HAP-1 (cell line): ENCODE measurements at regions not wholly inside any gene's neighbourhood (a gene's known extent, or its start where the extent isn't known, plus 50 kb on each side); places are given as distances from the start of the nearest gene placed in this dataset.

Experiments
- DNase-seq, 2 experiments: peaks; one replicate each; pipeline ENCODE4 v3.0.0-alpha.2; 2016 to 2020; ENCODE audit warnings: low spot score in 2 of 2
- H3K27me3 ChIP-seq: fragments of 250-450 bp; sonication (Bioruptor Pico); 2 replicates; pipeline ENCODE4 v1.5.1; 2020; ENCODE audit warnings: low read depth, mild to moderate bottlenecking, moderate library complexity
- H3K36me3 ChIP-seq: fragments of 250-450 bp; sonication (Bioruptor Pico); replicated peaks from 2 replicates; pipeline ENCODE4 v1.5.1; 2020; ENCODE audit warnings: mild to moderate bottlenecking
- H3K4me1 ChIP-seq: fragments of 250-450 bp; sonication (Bioruptor Pico); 2 replicates; pipeline ENCODE4 v1.5.1; 2020; ENCODE audit warnings: mild to moderate bottlenecking
- H3K4me3 ChIP-seq: fragments of 250-450 bp; sonication (Bioruptor Pico); 2 replicates; pipeline ENCODE4 v1.5.1; 2020; ENCODE audit warnings: mild to moderate bottlenecking, moderate library complexity
- H3K9me3 ChIP-seq: fragments of 250-450 bp; sonication (Bioruptor Pico); 2 replicates; pipeline ENCODE4 v1.5.1; 2020; ENCODE audit warnings: mild to moderate bottlenecking, moderate library complexity
- in situ Hi-C: fragments of 300-500 bp; cut with MboI; formaldehyde crosslinking; loops from 3 replicates; pipeline ENCODE4 v1.14.3; 2020; ENCODE audit warnings: low sequenced_read_pairs, inconsistent platforms, mixed read lengths

- H3K4me3 ChIP-seq = no peak overlapping the region
- no peaks in the 10 kb centered on the region for H3K9me3 ChIP-seq
- DNase-seq = peak in 1 of 2 experiments; percentile 41
- H3K4me1 ChIP-seq = peaks cover 15% of the 10 kb centered on the region
- H3K36me3 ChIP-seq = no peaks in the 10 kb centered on the region
- in situ Hi-C loops = no loop called here
- no peaks in the 10 kb centered on the region for H3K27me3 ChIP-seq
These were observed 60.3 kb upstream of the KRR1 start for GRCh38 chr12:75571656-75572205.

GRCh38 chr12:75571204-75571603 is 59.8 kb upstream of the KRR1 start:
- in situ Hi-C loops = no loop called here
- no peak overlapping the region for H3K4me3 ChIP-seq
- no peaks in the 10 kb centered on the region for H3K27me3 ChIP-seq
- no peak for DNase-seq
- H3K36me3 ChIP-seq = no peaks in the 10 kb centered on the region
- H3K4me1 ChIP-seq = peaks cover 15% of the 10 kb centered on the region
- H3K9me3 ChIP-seq = 0 out of 2 replicates have a peak, but pooled peaks cover 2% of the 10 kb centered on the region

DNA sequence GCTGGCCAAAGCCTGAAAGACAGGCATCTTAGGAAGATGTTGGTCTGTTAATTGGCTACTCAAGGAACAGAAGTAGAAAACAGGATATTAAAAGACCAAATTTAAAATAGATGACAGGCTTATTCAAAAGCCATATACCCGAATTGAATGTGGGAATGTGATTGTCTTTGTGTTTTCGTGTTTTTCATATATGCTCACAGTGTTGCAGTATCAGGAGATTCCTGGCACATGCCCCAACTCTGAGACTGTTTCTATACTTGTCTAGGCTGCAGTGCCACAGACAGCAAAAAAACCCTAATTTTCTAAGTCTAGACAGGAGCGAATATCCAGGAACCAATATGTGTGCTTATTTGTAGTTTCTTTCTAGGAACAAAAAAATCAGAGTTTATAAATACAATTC is 57.4 kb upstream of the KRR1 start:
- DNase-seq = no peak
- Histone ChIP-seq H3K9me3 (peaks cover 9% of the 10 kb centered on the region), H3K4me3 (no peak overlapping the region), H3K27me3 (no peaks in the 10 kb centered on the region), H3K36me3 (no peaks in the 10 kb centered on the region), H3K4me1 (peaks cover 15% of the 10 kb centered on the region)
- in situ Hi-C loops = no loop called here

- in situ Hi-C loops = no loop called here
- Histone ChIP-seq H3K4me1 (peaks cover 15% of the 10 kb centered on the region), H3K36me3 (no peaks in the 10 kb centered on the region), H3K27me3 (no peaks in the 10 kb centered on the region), H3K4me3 (no peak overlapping the region), H3K9me3 (peaks cover 9% of the 10 kb centered on the region)
- no peak for DNase-seq
These were observed 57.0 kb upstream of the KRR1 start for GRCh38 chr12:75568393-75568792.

- H3K27me3 ChIP-seq = no peaks in the 10 kb centered on the region
- peaks cover 9% of the 10 kb centered on the region for H3K9me3 ChIP-seq
- in situ Hi-C loops = no loop called here
- no peaks in the 10 kb centered on the region for H3K36me3 ChIP-seq
- peaks cover 5% of the 10 kb centered on the region for H3K4me1 ChIP-seq
- no peak for DNase-seq
- no peak overlapping the region for H3K4me3 ChIP-seq
These were observed 54.4 kb upstream of the KRR1 start for GRCh38 chr12:75565795-75566194.

GRCh38 chr12:75564852-75565251 is 53.4 kb upstream of the KRR1 start:
- in situ Hi-C loops = no loop called here
- H3K9me3 ChIP-seq = peaks cover 9% of the 10 kb centered on the region
- H3K4me3 ChIP-seq = no peak overlapping the region
- no peaks in the 10 kb centered on the region for H3K27me3 ChIP-seq
- H3K4me1 ChIP-seq = peaks cover 10% of the 10 kb centered on the region
- no peaks in the 10 kb centered on the region for H3K36me3 ChIP-seq
- no peak for DNase-seq

- no peaks in the 10 kb centered on the region for H3K36me3 ChIP-seq
- no peak for DNase-seq
- peaks cover 9% of the 10 kb centered on the region for H3K9me3 ChIP-seq
- H3K4me1 ChIP-seq = peaks cover 10% of the 10 kb centered on the region
- in situ Hi-C loops = no loop called here
- H3K27me3 ChIP-seq = no peaks in the 10 kb centered on the region
- no peak overlapping the region for H3K4me3 ChIP-seq
These were observed 53.0 kb upstream of the KRR1 start for GRCh38 chr12:75564398-75564797.

DNA sequence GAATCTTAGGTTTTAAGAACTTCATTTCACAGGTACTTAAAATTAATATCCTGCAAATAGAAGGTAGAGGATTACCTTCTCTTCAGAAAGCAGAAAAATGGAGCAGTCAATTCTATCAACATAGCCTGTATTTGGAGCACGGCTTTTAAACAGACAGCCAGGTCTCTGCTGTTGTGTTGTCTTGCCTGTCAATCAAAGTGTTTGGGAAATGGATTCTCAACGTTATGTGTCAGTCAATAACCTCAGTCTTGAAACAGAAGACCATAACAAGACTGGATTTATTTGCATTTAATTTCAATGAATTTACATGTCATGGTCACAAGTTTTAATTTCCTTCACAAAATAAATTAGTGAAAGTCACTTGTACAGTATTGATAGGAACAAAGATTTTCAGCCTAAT is 51.9 kb upstream of the KRR1 start:
- Histone ChIP-seq H3K4me3 (no peak overlapping the region), H3K9me3 (peaks cover 9% of the 10 kb centered on the region), H3K4me1 (peaks cover 10% of the 10 kb centered on the region), H3K27me3 (no peaks in the 10 kb centered on the region), H3K36me3 (no peaks in the 10 kb centered on the region)
- in situ Hi-C loops = no loop called here
- no peak for DNase-seq

DNA sequence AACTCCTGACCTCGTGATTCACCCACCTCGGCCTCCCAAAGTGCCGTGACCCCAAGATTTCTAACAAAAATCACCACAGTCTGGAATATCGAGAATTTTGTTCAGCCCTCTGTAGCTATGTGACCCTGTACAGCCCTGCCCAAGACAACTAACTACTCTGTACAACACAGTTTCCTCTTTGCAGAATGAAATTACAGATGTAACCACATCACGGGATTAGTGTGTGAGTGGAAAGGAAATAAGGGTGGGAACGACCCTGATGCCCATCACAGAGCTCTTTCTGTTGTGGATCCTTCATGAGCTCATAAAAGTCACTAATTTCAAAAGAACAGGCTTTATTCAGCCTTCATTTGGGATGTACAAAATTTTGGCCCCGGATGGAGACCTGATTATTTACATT is 50.5 kb upstream of the KRR1 start:
- no peaks in the 10 kb centered on the region for H3K36me3 ChIP-seq
- peaks cover 10% of the 10 kb centered on the region for H3K4me1 ChIP-seq
- no peak for DNase-seq
- in situ Hi-C loops = no loop called here
- peaks cover 9% of the 10 kb centered on the region for H3K9me3 ChIP-seq
- no peak overlapping the region for H3K4me3 ChIP-seq
- no peaks in the 10 kb centered on the region for H3K27me3 ChIP-seq
